NCI-H2171 treated with DMSO at 0.1 percent for 48 hours (cell line): ENCODE measurements at regions not wholly inside any gene's neighbourhood (a gene's known extent, or its start where the extent isn't known, plus 50 kb on each side); places are given as distances from the start of the nearest gene placed in this dataset.

ENCODE experiments used
- DNase-seq: peaks from one replicate; lab custom pipeline; 2025; lab: John Stamatoyannopoulos, UW

DNA sequence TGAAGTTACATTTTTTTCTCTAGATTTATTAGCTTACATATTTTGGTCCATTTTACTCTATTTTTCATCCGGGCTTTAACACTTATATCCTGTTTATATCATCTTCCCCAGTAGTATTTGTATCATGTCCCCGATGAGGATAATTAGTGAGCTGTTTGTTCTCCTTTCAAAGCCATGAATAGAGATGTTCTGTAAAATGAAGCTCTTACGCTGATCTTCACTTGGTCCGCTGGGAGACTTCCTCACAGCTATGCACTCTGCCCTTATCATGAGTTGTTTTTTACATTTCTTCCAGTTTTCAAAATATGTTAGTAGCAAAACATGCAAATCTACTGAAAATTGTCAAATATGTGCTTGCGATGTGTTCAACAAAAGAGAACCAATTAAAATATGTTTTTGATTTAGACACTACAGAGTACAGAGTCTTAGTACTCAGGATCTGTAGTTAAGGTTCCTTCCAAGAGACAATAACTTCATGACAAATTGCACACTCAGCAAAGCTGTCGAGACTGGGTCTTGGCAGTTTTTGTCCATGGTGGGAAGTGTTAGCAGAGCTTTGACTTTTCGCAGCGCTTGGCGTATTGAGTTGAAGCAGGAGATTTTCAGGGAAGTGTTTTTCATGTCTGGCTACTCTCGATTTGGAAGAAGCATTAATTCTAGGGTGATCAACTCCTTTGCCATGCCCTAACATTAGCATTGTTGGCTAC lies 292.0 kb upstream of the ADAMTS5 start:
- no peak for DNase-seq

GRCh38 chr21:27257908-27258556 lies 291.1 kb upstream of the ADAMTS5 start:
- DNase-seq: no peak

DNA sequence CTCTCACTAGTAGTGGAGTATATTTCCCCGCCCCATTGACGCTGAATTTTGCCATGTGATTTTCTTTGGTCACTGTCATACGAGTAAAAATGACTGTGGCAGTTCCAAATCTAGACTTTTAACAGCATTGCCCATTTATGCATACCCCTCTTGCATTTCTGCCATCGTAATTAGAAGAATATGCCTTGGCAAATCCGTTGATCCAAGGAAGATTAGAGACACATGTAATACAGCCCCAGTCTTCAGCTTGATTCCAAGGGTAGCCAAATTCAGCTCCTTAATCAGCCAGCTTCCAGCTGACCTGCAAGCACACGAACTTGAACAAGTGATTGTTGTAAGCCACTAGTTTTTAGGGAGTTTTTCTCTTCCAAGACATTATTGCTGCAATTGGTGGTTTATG lies 290.3 kb upstream of the ADAMTS5 start:
- DNase-seq: no peak

- no peak for DNase-seq
Measured at GRCh38 chr21:27251752-27252151, 284.9 kb upstream of the ADAMTS5 start.

- no peak for DNase-seq
Measured at GRCh38 chr21:27250366-27250765, 283.5 kb upstream of the ADAMTS5 start.

DNA sequence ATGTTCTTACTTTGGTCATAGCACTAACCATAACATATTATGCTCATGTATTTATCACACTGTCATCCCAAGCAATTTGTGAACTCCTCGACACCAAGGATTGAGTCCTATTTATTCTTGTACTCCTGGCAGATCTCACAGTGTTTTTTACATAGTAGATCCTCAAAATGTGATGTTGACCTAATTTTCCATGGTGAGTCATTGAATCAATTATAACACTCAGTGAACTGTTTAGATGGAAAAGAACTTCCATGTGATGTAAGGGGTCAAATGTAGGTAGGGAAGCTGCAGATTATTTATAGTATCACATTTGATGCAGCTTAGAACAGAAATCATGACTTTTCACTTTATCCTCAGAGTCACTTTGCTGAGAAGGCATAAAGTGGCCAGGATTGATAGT lies 281.9 kb upstream of the ADAMTS5 start:
- no peak for DNase-seq

DNA sequence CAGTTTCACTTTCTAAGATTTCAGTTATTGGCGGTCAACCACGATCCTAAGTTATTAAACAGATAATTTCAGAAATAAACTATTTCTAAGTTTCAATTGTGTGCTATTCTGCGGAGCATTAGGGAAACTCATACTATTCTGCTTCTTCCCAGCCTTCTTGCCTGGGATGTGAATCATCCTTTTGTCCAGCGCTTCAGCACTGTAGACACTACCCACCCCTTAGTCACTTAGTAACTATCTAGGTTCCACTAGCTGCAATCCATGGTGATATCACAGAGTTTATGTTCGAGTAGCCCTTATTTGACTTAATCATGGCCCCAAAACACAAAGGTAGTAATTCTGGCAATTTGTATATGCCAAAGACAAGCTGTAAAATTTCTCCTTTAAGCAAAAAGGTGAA lies 279.9 kb upstream of the ADAMTS5 start:
- no peak for DNase-seq

DNA sequence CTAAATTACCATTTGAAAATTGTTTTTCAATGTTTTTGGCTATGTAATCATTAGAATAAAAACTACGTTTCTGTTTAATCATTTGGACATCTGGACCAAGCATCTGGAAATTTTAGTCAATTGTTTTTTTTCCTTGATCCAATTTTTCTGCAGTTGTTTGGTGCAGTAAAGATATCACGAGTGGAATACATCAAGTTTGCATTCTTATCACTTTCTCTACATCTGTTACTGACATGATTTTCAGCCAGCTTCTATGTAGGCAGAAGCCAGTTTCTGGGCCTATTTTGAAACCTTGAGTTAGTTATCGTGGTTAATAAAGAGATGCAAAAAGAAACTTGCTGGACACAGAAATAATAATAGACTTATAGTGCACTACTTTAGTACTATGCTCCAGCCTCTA lies 277.9 kb upstream of the ADAMTS5 start:
- no peak for DNase-seq

- DNase-seq: no peak
Measured at GRCh38 chr21:27244352-27244751, 277.5 kb upstream of the ADAMTS5 start.

- DNase-seq: no peak
Measured at GRCh38 chr21:27240839-27241238, 274.0 kb upstream of the ADAMTS5 start.

GRCh38 chr21:27233514-27234115 lies 266.7 kb upstream of the ADAMTS5 start:
- DNase-seq: no peak

DNA sequence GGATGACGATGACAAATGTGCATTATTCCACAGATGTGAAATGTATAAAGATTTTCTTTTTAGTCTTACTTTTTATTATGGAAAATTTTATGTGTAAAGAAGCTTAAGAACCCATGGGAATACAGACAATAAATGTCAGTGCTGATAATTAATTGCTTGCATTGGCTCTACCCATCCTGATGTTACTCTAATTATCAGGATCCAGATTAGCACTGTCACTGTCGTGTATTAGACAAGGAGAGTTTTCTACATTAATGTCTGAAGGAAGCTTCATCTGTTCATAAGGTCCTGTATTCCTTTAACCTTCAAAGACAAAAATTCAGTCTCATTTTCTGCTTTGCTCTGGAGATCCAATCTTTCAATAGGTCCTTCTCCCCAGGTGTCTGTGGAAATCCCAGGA lies 259.1 kb upstream of the ADAMTS5 start:
- DNase-seq: no peak

- DNase-seq: no peak
Measured at GRCh38 chr21:27225151-27225550, 258.3 kb upstream of the ADAMTS5 start.

- DNase-seq: no peak
Measured at GRCh38 chr21:27224169-27224568, 257.3 kb upstream of the ADAMTS5 start.

GRCh38 chr21:27221077-27221476 lies 254.2 kb upstream of the ADAMTS5 start:
- no peak for DNase-seq

DNA sequence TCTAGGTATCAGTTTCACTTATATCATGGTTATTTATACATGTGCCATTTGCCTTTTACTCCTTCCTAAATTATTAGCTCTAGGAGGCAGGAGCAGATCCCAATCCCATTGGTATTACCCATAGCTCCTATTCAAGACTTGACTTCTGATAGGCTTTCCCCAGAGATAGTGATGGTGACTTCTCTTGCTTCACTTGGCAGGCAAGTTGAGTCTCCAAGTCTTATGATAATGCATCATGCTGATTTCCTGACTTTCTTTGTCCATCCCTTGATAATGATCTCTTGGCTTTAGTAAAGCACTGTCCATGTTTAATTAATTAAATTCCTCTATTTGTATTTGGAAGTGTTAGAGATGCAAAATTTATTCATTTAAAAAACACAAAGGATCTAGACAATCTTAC lies 253.5 kb upstream of the ADAMTS5 start:
- DNase-seq: no peak

GRCh38 chr21:27219068-27219467 lies 252.2 kb upstream of the ADAMTS5 start:
- DNase-seq: no peak

GRCh38 chr21:27213303-27213702 lies 246.4 kb upstream of the ADAMTS5 start:
- peak; percentile 29 for DNase-seq

GRCh38 chr21:27212441-27212840 lies 245.6 kb upstream of the ADAMTS5 start:
- DNase-seq: no peak

DNA sequence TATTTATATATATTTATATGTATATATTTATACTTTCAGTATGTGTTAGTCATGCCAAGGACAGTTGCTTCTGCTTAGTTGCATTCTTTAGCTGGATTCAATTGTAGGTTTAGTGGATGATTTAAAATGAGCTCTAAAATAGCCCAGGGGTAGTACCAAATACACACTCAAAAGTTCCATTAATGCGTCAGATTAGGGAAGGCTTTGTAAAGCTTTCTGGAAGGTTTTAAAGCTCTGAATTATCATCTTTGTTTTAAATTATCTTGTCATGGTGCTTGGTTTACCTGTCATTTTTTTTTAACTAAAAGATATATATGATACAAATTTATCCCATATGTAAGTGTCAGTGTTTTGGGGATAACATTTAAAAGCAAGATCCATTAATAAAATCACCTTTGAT lies 242.7 kb upstream of the ADAMTS5 start:
- DNase-seq: no peak

- DNase-seq: no peak
Measured at GRCh38 chr21:27206368-27206982, 239.6 kb upstream of the ADAMTS5 start.

- DNase-seq: no peak
Measured at GRCh38 chr21:27202301-27202700, 235.4 kb upstream of the ADAMTS5 start.

DNA sequence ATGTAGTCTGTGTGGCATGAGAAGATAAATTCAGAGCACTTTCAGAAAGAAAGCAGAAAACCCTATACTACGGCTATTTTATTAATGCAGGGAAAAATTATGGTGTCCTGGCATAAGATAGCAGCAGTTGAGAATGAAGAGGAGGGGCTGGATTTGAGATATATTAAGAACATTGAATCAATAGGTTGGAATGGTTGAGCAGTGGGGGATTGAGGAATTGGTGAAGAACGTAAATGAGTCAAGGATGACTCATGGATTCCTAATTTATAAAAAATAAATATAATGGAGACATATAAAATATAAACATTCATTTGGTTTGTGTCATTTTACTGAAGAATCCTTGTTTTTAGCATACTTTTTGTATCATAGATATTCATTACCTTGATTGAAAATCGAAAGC lies 234.3 kb upstream of the ADAMTS5 start:
- no peak for DNase-seq
